ENCODE measurements at regions not wholly inside any gene's neighbourhood (a gene's known extent, or its start where the extent isn't known, plus 50 kb on each side); places are given as distances from the start of the nearest gene placed in this dataset.

DNA sequence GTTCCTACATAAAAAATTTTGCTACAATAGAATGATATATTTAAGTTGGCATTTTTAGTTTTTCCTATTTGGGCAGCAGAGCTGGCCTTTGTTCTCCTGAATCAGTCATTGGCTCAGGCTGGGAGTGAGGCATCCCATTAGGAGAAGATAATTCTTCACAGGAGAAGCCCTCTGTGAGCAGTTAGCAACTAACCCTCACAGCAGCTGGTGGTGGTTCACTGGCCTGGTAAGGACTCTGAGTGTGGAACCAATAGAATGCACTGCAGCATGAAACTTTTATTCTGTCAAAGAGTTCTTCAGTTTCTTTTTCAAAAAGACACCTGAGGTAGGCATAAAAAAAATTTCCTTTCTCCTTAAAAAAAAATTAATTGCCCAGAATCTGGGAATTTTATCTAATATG lies 562.6 kb downstream of the ZNF385D start:
- ChIA-PET POLR2A (no interaction called here), CTCF (no interaction called here)
- no peak for DNase-seq (ENCODE audit: extremely low spot score)
- no peak for TF ChIP-seq CTCF (IDR thresholded peaks at IDR 0.05; ENCODE audit: control extremely low read depth, extremely low read depth, low read depth, missing control alignments)

DNA sequence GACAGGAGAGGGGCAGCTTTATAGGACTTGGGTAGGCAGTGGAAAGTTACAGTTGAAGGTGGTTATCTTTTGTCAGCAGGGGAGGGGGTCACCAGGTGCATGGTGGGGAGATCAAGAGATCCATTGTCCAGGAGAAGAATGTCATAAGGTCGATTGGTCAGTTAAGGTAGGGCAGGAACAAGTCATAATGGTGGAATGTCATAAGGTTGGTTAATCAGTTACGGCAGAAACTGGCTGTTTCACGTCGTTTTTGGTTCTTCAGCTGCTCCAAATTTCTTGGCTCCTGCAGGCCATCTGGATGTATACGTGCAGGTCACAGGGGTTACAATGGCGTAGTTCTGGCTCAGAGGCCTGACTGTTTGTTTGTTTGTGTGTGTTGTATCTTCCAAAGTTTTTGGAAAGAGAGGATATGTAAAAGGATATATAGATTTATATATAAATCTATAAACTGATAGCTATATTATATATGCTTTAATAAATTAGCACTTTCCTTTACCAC lies 565.1 kb downstream of the ZNF385D start:
- POLR2A ChIA-PET = no interaction called here
- TF ChIP-seq CTCF (IDR thresholded peaks at IDR 0.05; ENCODE audit: control extremely low read depth, extremely low read depth, low read depth, missing control alignments) = no peak
- no peak for DNase-seq (ENCODE audit: extremely low spot score)
- CTCF ChIA-PET = interaction anchor here (1.2 to 1.4 kb wide), 2 partner anchors 15 to 17 kb away, joined by 3 to 5 read pairs; no protein-coding TSS in a partner anchor

DNA sequence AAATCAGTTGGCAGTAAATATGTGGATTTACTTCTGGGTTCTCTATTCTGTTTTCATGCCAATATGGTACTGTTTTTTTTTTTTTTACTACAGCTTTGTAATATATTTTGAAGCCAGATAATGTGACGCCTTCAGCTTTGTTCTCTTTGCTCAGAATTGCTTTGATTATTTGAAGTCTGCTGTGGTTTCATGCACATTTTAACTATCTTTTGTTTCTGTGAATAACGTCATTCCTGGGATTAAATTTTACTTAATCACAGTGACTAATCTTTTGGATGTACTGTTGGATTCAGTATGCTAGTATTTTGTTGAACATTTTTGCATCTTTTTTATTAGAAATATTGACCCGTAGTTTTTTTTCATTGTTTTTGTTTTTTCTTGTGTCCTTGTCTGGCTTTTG lies 576.5 kb downstream of the ZNF385D start:
- DNase-seq (ENCODE audit: extremely low spot score) = no peak
- TF ChIP-seq CTCF (IDR thresholded peaks at IDR 0.05; ENCODE audit: control extremely low read depth, extremely low read depth, low read depth, missing control alignments) = no peak
- ChIA-PET CTCF (no interaction called here), POLR2A (no interaction called here)

- no peak for DNase-seq (ENCODE audit: extremely low spot score)
- peak; percentile 34 for TF ChIP-seq CTCF (IDR thresholded peaks at IDR 0.05; ENCODE audit: control extremely low read depth, extremely low read depth, low read depth, missing control alignments)
- CTCF ChIA-PET = interaction anchor here (0.9 to 1.1 kb wide), 5 partner anchors 10 to 15 kb away, joined by 3 to 6 read pairs (median 4); no protein-coding TSS in a partner anchor
- POLR2A ChIA-PET = no interaction called here
Measured at GRCh38 chr3:21170964-21171363, 580.0 kb downstream of the ZNF385D start.

- no peak for TF ChIP-seq CTCF (IDR thresholded peaks at IDR 0.05; ENCODE audit: control extremely low read depth, extremely low read depth, low read depth, missing control alignments)
- ChIA-PET POLR2A (no interaction called here), CTCF (interaction anchor here (1.6 kb wide), 1 partner anchor 17 kb away, joined by 3 read pairs; no protein-coding TSS in a partner anchor)
- DNase-seq (ENCODE audit: extremely low spot score) = no peak
Measured at GRCh38 chr3:21169948-21170347, 581.1 kb downstream of the ZNF385D start.

GRCh38 chr3:21168471-21168870 lies 582.5 kb downstream of the ZNF385D start:
- CTCF ChIA-PET = interaction anchor here (1.3 to 1.6 kb wide), 3 partner anchors 9 to 33 kb away, joined by 3 to 5 read pairs (median 3); no protein-coding TSS in a partner anchor
- DNase-seq (ENCODE audit: extremely low spot score) = no peak
- POLR2A ChIA-PET = no interaction called here
- TF ChIP-seq CTCF (IDR thresholded peaks at IDR 0.05; ENCODE audit: control extremely low read depth, extremely low read depth, low read depth, missing control alignments) = no peak

Data from GM10248 (cell line).